Adrenal gland (tissue), 9 donors: ENCODE measurements at regions not wholly inside any gene's neighbourhood (a gene's known extent, or its start where the extent isn't known, plus 50 kb on each side); places are given as distances from the start of the nearest gene placed in this dataset.

Experiments
- DNase-seq, 7 donors: peaks; one replicate each; pipeline ENCODE4 v3.0.0-alpha.2; 2019 to 2020
- H3K27ac ChIP-seq, 5 donors: fragments of 200-600 bp; sonication (generic) in 4 of 5; 1 replicate in 3 of 5; 2 replicates in 2 of 5; pipeline versions ENCODE4 v1.5.1 to v1.8.0; 2016 to 2020; ENCODE audit warnings: mild to moderate bottlenecking in 1 of 5
- H3K27me3 ChIP-seq: fragments of 200-600 bp; 2 replicates; pipeline ENCODE4 v1.8.0; 2021
- H3K36me3 ChIP-seq, 2 donors: fragments of 200-600 bp; replicated peaks in 1 of 2; 1 replicate in 1 of 2; 2 replicates in 1 of 2; pipeline versions ENCODE4 v1.5.1 to v1.8.0; 2018 to 2022
- H3K4me1 ChIP-seq, 2 donors: fragments of 200-600 bp; replicated peaks in 1 of 2; 1 replicate in 1 of 2; 2 replicates in 1 of 2; pipeline versions ENCODE4 v1.5.1 to v1.8.0; 2018 to 2021
- H3K4me3 ChIP-seq, 4 donors: fragments of 200-600 bp; sonication (generic) in 3 of 4; one replicate each; pipeline ENCODE4 v1.5.1; 2016 to 2018
- H3K9me3 ChIP-seq, 3 donors: fragments of 200-600 bp; sonication (generic) in 1 of 3; replicated peaks in 1 of 3; 1 replicate in 2 of 3; 2 replicates in 1 of 3; pipeline versions ENCODE4 v1.5.1 to v1.8.0; 2016 to 2021
- CTCF ChIP-seq, 6 experiments: fragments of 450-650 bp in 4 of 6; fragments of 200-600 bp in 2 of 6; sonication (generic) in 1 of 6; IDR thresholded peaks; 1 replicate in 5 of 6; 2 replicates in 1 of 6; pipeline versions ENCODE4 v1.5.1 to v1.8.0; 2016 to 2021; ENCODE audit warnings: antibody characterized with exemption in 6 of 6, mild to moderate bottlenecking in 2 of 6, moderate library complexity in 1 of 6
- POLR2A ChIP-seq, 2 donors: fragments of 450-650 bp; IDR thresholded peaks; one replicate each; pipeline ENCODE4 v1.6.1; 2017; ENCODE audit warnings: antibody characterized with exemption in 2 of 2, mild to moderate bottlenecking in 2 of 2, moderate library complexity in 1 of 2
- WGBS, 4 donors: extraction: QIAGEN DNeasy Blood & Tissue Kit in 2 of 4; methylation state at CpG; one replicate each; pipeline versions ENCODE4 v1.1.5 to v1.1.7; 2013 to 2017; 5-methylcytosine and 5-hydroxymethylcytosine counted together
- intact Hi-C, 2 donors: fragments of 100-400 bp; cut with DNase I; formaldehyde crosslinking; loops; one replicate each; pipeline versions ENCODE4 v1.14.1 to v1.15.0; 2022 to 2023
- donor health status: healthy with polysubstance abuse.
- donor health status: Bipolar disorder and iron deficiency.
- donor health status: DM: yes; HTN: yes; CAD: no.
- donor health status: DM: no; HTN: no; CAD: no.
- donor health status: DM: no; HTN: no; CAD: no.

GRCh38 chr17:12349297-12349696, 316.4 kb upstream of the MYOCD start:
- no peak for DNase-seq
- intact Hi-C loops, result no loop called here
- Histone ChIP-seq H3K9me3 (no peaks in the 10 kb centered on the region), H3K27me3 (no peaks in the 10 kb centered on the region), H3K4me3 (no peak overlapping the region), H3K4me1 (no peaks in the 10 kb centered on the region), H3K27ac (no peak overlapping the region), H3K36me3 (no peaks in the 10 kb centered on the region)
- 80 to 95% (median 86%) methylated on average over 1 of the region's 1 CpG for WGBS, 4 donors
- TF ChIP-seq POLR2A (IDR thresholded peaks at IDR 0.05), result no peak
- TF ChIP-seq CTCF (IDR thresholded peaks at IDR 0.05), result no peak

- no peak for DNase-seq
- no peaks in the 10 kb centered on the region for H3K9me3 ChIP-seq
- intact Hi-C loops, result no loop called here
- no peak overlapping the region for H3K27ac ChIP-seq
- WGBS, 4 donors, result 73 to 82% (median 78%) methylated on average over 5 of the region's 5 CpGs
- no peaks in the 10 kb centered on the region for H3K4me1 ChIP-seq
- no peaks in the 10 kb centered on the region for H3K36me3 ChIP-seq
- no peak overlapping the region for H3K4me3 ChIP-seq
- no peaks in the 10 kb centered on the region for H3K27me3 ChIP-seq
- TF ChIP-seq CTCF (IDR thresholded peaks at IDR 0.05), result no peak
- no peak for TF ChIP-seq POLR2A (IDR thresholded peaks at IDR 0.05)
These were observed 313.6 kb upstream of the MYOCD start for GRCh38 chr17:12352127-12352526.

- 76 to 91% (median 78%) methylated on average over 2 of the region's 2 CpGs for WGBS, 4 donors
- H3K27ac ChIP-seq, result no peak overlapping the region
- intact Hi-C loops, result no loop called here
These were observed 308.1 kb upstream of the MYOCD start for GRCh38 chr17:12357600-12357999.

GRCh38 chr17:12358477-12358876, 307.2 kb upstream of the MYOCD start:
- no peaks in the 10 kb centered on the region for H3K4me1 ChIP-seq
- H3K27me3 ChIP-seq, result no peaks in the 10 kb centered on the region
- TF ChIP-seq POLR2A (IDR thresholded peaks at IDR 0.05) (no peak), CTCF (IDR thresholded peaks at IDR 0.05) (no peak)
- WGBS, 4 donors, result 60 to 74% (median 68%) methylated on average over 10 of the region's 10 CpGs
- no peaks in the 10 kb centered on the region for H3K9me3 ChIP-seq
- H3K4me3 ChIP-seq, result no peak overlapping the region
- no peak for DNase-seq
- no peaks in the 10 kb centered on the region for H3K36me3 ChIP-seq
- no peak overlapping the region for H3K27ac ChIP-seq
- intact Hi-C loops, result no loop called here

More at GRCh38 chr17:12357600-12357999, 308.1 kb upstream of the MYOCD start:
- DNase-seq, result no peak
- no peaks in the 10 kb centered on the region for H3K9me3 ChIP-seq
- no peaks in the 10 kb centered on the region for H3K36me3 ChIP-seq
- no peak overlapping the region for H3K4me3 ChIP-seq
- H3K27me3 ChIP-seq, result no peaks in the 10 kb centered on the region
- TF ChIP-seq POLR2A (IDR thresholded peaks at IDR 0.05) (no peak), CTCF (IDR thresholded peaks at IDR 0.05) (no peak)
- no peaks in the 10 kb centered on the region for H3K4me1 ChIP-seq
